Kidney (tissue), 13 donors: ENCODE measurements at regions not wholly inside any gene's neighbourhood (a gene's known extent, or its start where the extent isn't known, plus 50 kb on each side); places are given as distances from the start of the nearest gene placed in this dataset.

Experiments used
- DNase-seq, 5 donors: peaks; one replicate each; pipeline ENCODE4 v3.0.0-alpha.2; 2013 to 2020
- FAIRE-seq: peaks from 2 replicates; lab custom pipeline; 2012; peaks lifted over from hg19 to GRCh38; lab: Jason Lieb, UNC
- H3K27ac ChIP-seq, 2 donors: one replicate each; pipeline ENCODE4 v1.7.0; 2013; ENCODE audit warnings: low read depth in 2 of 2, low read length in 2 of 2, inconsistent platforms in 1 of 2
- H3K27me3 ChIP-seq: one replicate; pipeline ENCODE4 v1.7.1; 2013; ENCODE audit warnings: low read length, inconsistent platforms; ENCODE audit not compliant: control insufficient read depth, insufficient read depth
- H3K36me3 ChIP-seq, 3 donors: one replicate each; pipeline versions ENCODE4 v1.7.0 to v1.7.1; 2013; ENCODE audit warnings: low read length in 3 of 3, control low read depth in 1 of 3, inconsistent platforms in 1 of 3; ENCODE audit not compliant: insufficient read depth in 3 of 3, control insufficient read depth in 2 of 3
- H3K4me1 ChIP-seq, 3 donors: one replicate each; pipeline versions ENCODE4 v1.7.0 to v1.7.1; 2013; ENCODE audit warnings: low read length in 3 of 3, inconsistent platforms in 1 of 3, low read depth in 1 of 3; ENCODE audit not compliant: control insufficient read depth in 2 of 3, insufficient read depth in 2 of 3
- H3K4me3 ChIP-seq, 3 donors: one replicate each; pipeline versions ENCODE4 v1.7.0 to v1.8.1; 2013; ENCODE audit warnings: low read length in 3 of 3, control low read depth in 1 of 3, inconsistent platforms in 1 of 3
- H3K9ac ChIP-seq, 3 donors: one replicate each; pipeline versions ENCODE4 v1.7.0 to v1.7.1; 2013; ENCODE audit warnings: low read length in 3 of 3, control low read depth in 1 of 3, inconsistent platforms in 1 of 3
- H3K9me3 ChIP-seq, 3 donors: one replicate each; pipeline versions ENCODE4 v1.7.0 to v1.7.1; 2013; ENCODE audit warnings: low read length in 3 of 3, control low read depth in 1 of 3, inconsistent platforms in 1 of 3; ENCODE audit not compliant: control insufficient read depth in 2 of 3, insufficient read depth in 1 of 3
- CTCF ChIP-seq: IDR thresholded peaks from 3 replicates; pipeline ENCODE4 v1.5.1; 2012; ENCODE audit warnings: mild to moderate bottlenecking, moderate library complexity, borderline replicate concordance; ENCODE audit not compliant: insufficient read depth; ENCODE audit errors: extremely low read depth
- intact Hi-C: fragments of 100-400 bp; cut with DNase I; formaldehyde crosslinking; loops from one replicate; pipeline ENCODE4 v1.11.1; 2022
- donor health status: control.
- donor health status: control.
- donor health status: control.
- donor health status: control.
- donor health status: control.
- donor health status: DM: yes; HTN: yes; CAD: no.
- donor health status: Normal renal cell carcinoma (clear cell type).

- intact Hi-C loops, result no loop called here
- Histone ChIP-seq H3K9me3 (no peaks in the 10 kb centered on the region), H3K9ac (no peak overlapping the region), H3K4me3 (no peak overlapping the region), H3K36me3 (no peaks in the 10 kb centered on the region), H3K27ac (no peak overlapping the region), H3K4me1 (no peaks in the 10 kb centered on the region), H3K27me3 (no peaks in the 10 kb centered on the region)
- FAIRE-seq (no peak), DNase-seq (no peak)
- no peak for TF ChIP-seq CTCF
These were observed 321.5 kb upstream of the AKR1E2 start for GRCh38 chr10:4504550-4504949.

GRCh38 chr10:4503076-4503475 lies 322.9 kb upstream of the AKR1E2 start:
- Histone ChIP-seq H3K27ac (no peak overlapping the region), H3K27me3 (no peaks in the 10 kb centered on the region), H3K9ac (no peak overlapping the region), H3K4me3 (no peak overlapping the region), H3K36me3 (no peaks in the 10 kb centered on the region), H3K9me3 (no peaks in the 10 kb centered on the region), H3K4me1 (peaks cover 0 to 8% (median 0%) of the 10 kb centered on the region in 3 donors)
- FAIRE-seq, result no peak
- no peak for DNase-seq
- intact Hi-C loops, result no loop called here
- TF ChIP-seq CTCF, result no peak

GRCh38 chr10:4501306-4501705 lies 324.7 kb upstream of the AKR1E2 start:
- H3K27ac ChIP-seq, result no peak overlapping the region
- intact Hi-C loops, result no loop called here
- no peak for FAIRE-seq

More at GRCh38 chr10:4501306-4501705, 324.7 kb upstream of the AKR1E2 start:
- Histone ChIP-seq H3K4me3 (no peak overlapping the region), H3K27me3 (no peaks in the 10 kb centered on the region), H3K9ac (no peak overlapping the region), H3K4me1 (peaks cover 0 to 8% (median 0%) of the 10 kb centered on the region in 3 donors), H3K36me3 (no peaks in the 10 kb centered on the region), H3K9me3 (no peaks in the 10 kb centered on the region)
- no peak for DNase-seq
- TF ChIP-seq CTCF, result no peak
